Suprapubic skin (tissue), 4 donors: ENCODE measurements at regions not wholly inside any gene's neighbourhood (a gene's known extent, or its start where the extent isn't known, plus 50 kb on each side); places are given as distances from the start of the nearest gene placed in this dataset.

Source experiments
- CTCF ChIP-seq, 2 donors: fragments of 200-600 bp in 1 of 2; fragments of 450-650 bp in 1 of 2; sonication (generic) in 1 of 2; IDR thresholded peaks; one replicate each; pipeline ENCODE4 v1.5.1; 2016 to 2019; ENCODE audit warnings: antibody characterized with exemption in 2 of 2, mild to moderate bottlenecking in 1 of 2, moderate library complexity in 1 of 2
- POLR2A ChIP-seq, 2 donors: fragments of 450-650 bp; IDR thresholded peaks; one replicate each; pipeline ENCODE4 v1.6.1; 2017; ENCODE audit warnings: antibody characterized with exemption in 2 of 2, mild to moderate bottlenecking in 2 of 2, moderate library complexity in 2 of 2
- POLR2AphosphoS5 ChIP-seq, 3 donors: sonication (generic); formaldehyde crosslinking; IDR thresholded peaks; one replicate each; pipeline ENCODE4 v1.6.1; 2017; ENCODE audit warnings: antibody characterized with exemption in 3 of 3

GRCh38 chr3:74520895-74521294 is 93.6 kb downstream of the CNTN3 start:
- no peak for TF ChIP-seq CTCF (IDR thresholded peaks at IDR 0.05)
- no peak for TF ChIP-seq POLR2A (IDR thresholded peaks at IDR 0.05)
- TF ChIP-seq POLR2AphosphoS5 (IDR thresholded peaks at IDR 0.05), result no peak
